CD14-positive monocyte (primary cell): ENCODE measurements at regions not wholly inside any gene's neighbourhood (a gene's known extent, or its start where the extent isn't known, plus 50 kb on each side); places are given as distances from the start of the nearest gene placed in this dataset.

Experiments used
- DNase-seq, 3 donors: peaks; one replicate each; pipeline ENCODE4 v3.0.0-alpha.2; 2011 to 2022
- H2AFZ ChIP-seq: 2 replicates; pipeline ENCODE4 v1.6.0; 2012; ENCODE audit warnings: mild to moderate bottlenecking, low read depth, low read length, inconsistent platforms; ENCODE audit not compliant: insufficient read depth, poor library complexity, severe bottlenecking
- H3K27ac ChIP-seq, 2 donors: 1 replicate in 1 of 2; 2 replicates in 1 of 2; pipeline ENCODE4 v1.5.1; 2012 to 2013; ENCODE audit warnings: low read length in 2 of 2, control low read depth in 1 of 2, inconsistent platforms in 1 of 2, low read depth in 1 of 2, mild to moderate bottlenecking in 1 of 2
- H3K27me3 ChIP-seq, 2 donors: one replicate each; pipeline versions ENCODE4 v1.6.0 to v1.6.1; 2011 to 2013; ENCODE audit warnings: low read length in 2 of 2; ENCODE audit not compliant: control insufficient read depth in 2 of 2, insufficient read depth in 2 of 2
- H3K36me3 ChIP-seq, 2 donors: replicated peaks in 1 of 2; 1 replicate in 1 of 2; 2 replicates in 1 of 2; pipeline versions ENCODE4 v1.5.1 to v1.6.1; 2012 to 2013; ENCODE audit warnings: low read length in 2 of 2, control low read depth in 1 of 2, inconsistent platforms in 1 of 2, mild to moderate bottlenecking in 1 of 2; ENCODE audit not compliant: insufficient read depth in 2 of 2, control insufficient read depth in 1 of 2
- H3K4me1 ChIP-seq, 2 donors: 1 replicate in 1 of 2; 2 replicates in 1 of 2; pipeline versions ENCODE4 v1.5.1 to v1.6.1; 2012 to 2013; ENCODE audit warnings: low read length in 2 of 2, control low read depth in 1 of 2, inconsistent platforms in 1 of 2, mild to moderate bottlenecking in 1 of 2, moderate library complexity in 1 of 2; ENCODE audit not compliant: insufficient read depth in 2 of 2, control insufficient read depth in 1 of 2
- H3K4me2 ChIP-seq: replicated peaks from 2 replicates; pipeline ENCODE3; 2012; ENCODE audit warnings: low read length, moderate library complexity, mild to moderate bottlenecking; ENCODE audit not compliant: poor library complexity, severe bottlenecking; ENCODE audit errors: extremely low read depth
- H3K4me3 ChIP-seq, 3 experiments: fragments of 200-600 bp in 1 of 3; sonication (generic) in 1 of 3; replicated peaks in 1 of 3; 1 replicate in 2 of 3; 2 replicates in 1 of 3; pipeline ENCODE4 v1.5.1; 2011 to 2013; ENCODE audit warnings: low read length in 3 of 3, mild to moderate bottlenecking in 3 of 3, control low read depth in 2 of 3, low read depth in 2 of 3, inconsistent platforms in 1 of 3, moderate library complexity in 1 of 3
- H3K79me2 ChIP-seq: 2 replicates; pipeline ENCODE4 v1.6.0; 2012; ENCODE audit warnings: mild to moderate bottlenecking, control low read depth, inconsistent platforms, low read length, moderate library complexity; ENCODE audit not compliant: insufficient read depth
- H3K9ac ChIP-seq: 2 replicates; pipeline ENCODE4 v1.6.0; 2017; ENCODE audit warnings: low read length, mild to moderate bottlenecking; ENCODE audit not compliant: insufficient read depth, poor library complexity, severe bottlenecking
- H3K9me3 ChIP-seq, 2 donors: replicated peaks in 1 of 2; 1 replicate in 1 of 2; 2 replicates in 1 of 2; pipeline versions ENCODE4 v1.5.1 to v1.6.1; 2012 to 2013; ENCODE audit warnings: low read length in 2 of 2, control low read depth in 1 of 2; ENCODE audit not compliant: control insufficient read depth in 1 of 2, insufficient read depth in 1 of 2
- H4K20me1 ChIP-seq: 2 replicates; pipeline ENCODE4 v1.6.0; 2012; ENCODE audit warnings: mild to moderate bottlenecking, low read length, control low read depth, moderate library complexity; ENCODE audit not compliant: insufficient read depth
- H3K27ac Mint-ChIP-seq, 7 donors: one replicate each; pipeline ENCODE4 v1.8.0; 2020; ENCODE audit warnings: mild to moderate bottlenecking in 7 of 7, mixed read lengths in 7 of 7, moderate library complexity in 6 of 7, inconsistent platforms in 2 of 7
- H3K27me3 Mint-ChIP-seq, 3 donors: one replicate each; pipeline ENCODE4 v1.8.0; 2021 to 2022; ENCODE audit warnings: low read depth in 3 of 3, mild to moderate bottlenecking in 3 of 3, mixed read lengths in 3 of 3, moderate library complexity in 3 of 3, inconsistent platforms in 1 of 3
- H3K36me3 Mint-ChIP-seq, 2 donors: one replicate each; pipeline ENCODE4 v1.8.0; 2020; ENCODE audit warnings: mixed read lengths in 2 of 2, inconsistent platforms in 1 of 2, mild to moderate bottlenecking in 1 of 2
- H3K4me1 Mint-ChIP-seq: one replicate; pipeline ENCODE4 v1.8.0; 2020; ENCODE audit warnings: mild to moderate bottlenecking, mixed read lengths
- H3K4me3 Mint-ChIP-seq, 2 donors: one replicate each; pipeline ENCODE4 v1.8.0; 2020; ENCODE audit warnings: mild to moderate bottlenecking in 2 of 2, mixed read lengths in 2 of 2, moderate library complexity in 1 of 2
- H3K9me3 Mint-ChIP-seq, 7 donors: one replicate each; pipeline ENCODE4 v1.8.0; 2020 to 2022; ENCODE audit warnings: mixed read lengths in 7 of 7, mild to moderate bottlenecking in 6 of 7, moderate library complexity in 6 of 7, inconsistent platforms in 2 of 7
- CTCF ChIP-seq: fragments of 200-600 bp; IDR thresholded peaks from one replicate; pipeline ENCODE4 v1.8.0; 2022; ENCODE audit warnings: antibody characterized with exemption, mild to moderate bottlenecking
- WGBS: methylation state at CpG from one replicate; pipeline ENCODE4 v1.1.5; 2013; ENCODE audit warnings: missing lambda C conversion rate; ENCODE audit not compliant: insufficient coverage; 5-methylcytosine and 5-hydroxymethylcytosine counted together
- intact Hi-C, 2 donors: fragments of 100-400 bp; cut with micrococcal nuclease; formaldehyde crosslinking; loops; one replicate each; pipeline versions ENCODE4 v1.15.0 to v1.15.1; 2023

GRCh38 chr17:31702041-31702440, 157.0 kb downstream of the COPRS start:
- no peaks in the 10 kb centered on the region for H3K79me2 ChIP-seq
- H3K9me3 Mint-ChIP-seq = peaks cover 0 to 2% (median 0%) of the 10 kb centered on the region in 7 donors
- H3K36me3 ChIP-seq = no peaks in the 10 kb centered on the region
- no peak overlapping the region for H3K27ac ChIP-seq
- peaks cover 0 to 12% (median 2%) of the 10 kb centered on the region in 3 donors for H3K27me3 Mint-ChIP-seq
- H3K4me1 Mint-ChIP-seq = no peaks in the 10 kb centered on the region
- H3K4me3 Mint-ChIP-seq = no peak overlapping the region
- H3K27me3 ChIP-seq = no peaks in the 10 kb centered on the region
- H3K4me3 ChIP-seq = no peak overlapping the region
- intact Hi-C loops = no loop called here
- no peak overlapping the region for H3K27ac Mint-ChIP-seq
- no peaks in the 10 kb centered on the region for H3K9me3 ChIP-seq
- no peaks in the 10 kb centered on the region for H3K4me1 ChIP-seq
- TF ChIP-seq CTCF = no peak
- H4K20me1 ChIP-seq = no peaks in the 10 kb centered on the region
- no peak overlapping the region for H2AFZ ChIP-seq
- no peaks in the 10 kb centered on the region for H3K36me3 Mint-ChIP-seq
- H3K9ac ChIP-seq = no peak overlapping the region
- no peak overlapping the region for H3K4me2 ChIP-seq
- WGBS = 54% methylated on average over 3 of the region's 3 CpGs
- no peak for DNase-seq

- H3K4me1 Mint-ChIP-seq = no peaks in the 10 kb centered on the region
- Histone ChIP-seq H3K9ac (no peak overlapping the region), H3K79me2 (no peaks in the 10 kb centered on the region), H3K27me3 (no peaks in the 10 kb centered on the region), H3K4me3 (no peak overlapping the region), H3K36me3 (no peaks in the 10 kb centered on the region), H3K4me2 (no peak overlapping the region), H3K27ac (no peak overlapping the region), H3K4me1 (no peaks in the 10 kb centered on the region), H3K9me3 (no peaks in the 10 kb centered on the region), H4K20me1 (no peaks in the 10 kb centered on the region), H2AFZ (no peak overlapping the region)
- peaks cover 0 to 11% (median 2%) of the 10 kb centered on the region in 3 donors for H3K27me3 Mint-ChIP-seq
- WGBS = no CpG with 5 or more reads among the region's 1 CpG
- no peaks in the 10 kb centered on the region for H3K9me3 Mint-ChIP-seq
- no peak overlapping the region for H3K27ac Mint-ChIP-seq
- no peak for TF ChIP-seq CTCF
- H3K36me3 Mint-ChIP-seq = no peaks in the 10 kb centered on the region
- no peak for DNase-seq
- intact Hi-C loops = no loop called here
- no peak overlapping the region for H3K4me3 Mint-ChIP-seq
These were observed 158.1 kb downstream of the COPRS start for GRCh38 chr17:31700973-31701372.
